Peyer's patch (tissue), 4 donors: ENCODE measurements at regions not wholly inside any gene's neighbourhood (a gene's known extent, or its start where the extent isn't known, plus 50 kb on each side); places are given as distances from the start of the nearest gene placed in this dataset.

Experiments
- DNase-seq, 3 donors: peaks; one replicate each; pipeline ENCODE4 v3.0.0-alpha.2; 2017 to 2019
- H3K27ac ChIP-seq, 4 donors: fragments of 200-600 bp; sonication (generic); one replicate each; pipeline ENCODE4 v1.5.1; 2016 to 2019
- H3K27me3 ChIP-seq, 2 donors: fragments of 200-600 bp; sonication (generic); one replicate each; pipeline ENCODE4 v1.5.1; 2019
- H3K36me3 ChIP-seq, 3 donors: fragments of 200-600 bp; sonication (generic); one replicate each; pipeline ENCODE4 v1.5.1; 2016 to 2019
- H3K4me1 ChIP-seq, 4 donors: fragments of 200-600 bp; sonication (generic); one replicate each; pipeline ENCODE4 v1.5.1; 2016 to 2019
- H3K4me3 ChIP-seq, 4 donors: fragments of 200-600 bp; sonication (generic); 1 replicate in 3 of 4; 2 replicates in 1 of 4; pipeline ENCODE4 v1.5.1; 2016 to 2019; ENCODE audit warnings: mild to moderate bottlenecking in 1 of 4
- H3K9me3 ChIP-seq, 4 donors: fragments of 200-600 bp; sonication (generic); one replicate each; pipeline ENCODE4 v1.5.1; 2016 to 2019; ENCODE audit warnings: mild to moderate bottlenecking in 1 of 4
- POLR2A ChIP-seq, 2 donors: fragments of 450-650 bp; IDR thresholded peaks; one replicate each; pipeline ENCODE4 v1.5.1; 2017; ENCODE audit warnings: antibody characterized with exemption in 2 of 2, mild to moderate bottlenecking in 2 of 2, moderate library complexity in 2 of 2
- TF ChIP-seq, protein P1 (sequence below), 6 experiments: fragments of 450-650 bp in 4 of 6; fragments of 200-600 bp in 2 of 6; sonication (generic) in 1 of 6; IDR thresholded peaks; one replicate each; pipeline ENCODE4 v1.5.1; 2017 to 2019; ENCODE audit warnings: antibody characterized with exemption in 6 of 6, mild to moderate bottlenecking in 3 of 6, moderate library complexity in 1 of 6

DNA sequence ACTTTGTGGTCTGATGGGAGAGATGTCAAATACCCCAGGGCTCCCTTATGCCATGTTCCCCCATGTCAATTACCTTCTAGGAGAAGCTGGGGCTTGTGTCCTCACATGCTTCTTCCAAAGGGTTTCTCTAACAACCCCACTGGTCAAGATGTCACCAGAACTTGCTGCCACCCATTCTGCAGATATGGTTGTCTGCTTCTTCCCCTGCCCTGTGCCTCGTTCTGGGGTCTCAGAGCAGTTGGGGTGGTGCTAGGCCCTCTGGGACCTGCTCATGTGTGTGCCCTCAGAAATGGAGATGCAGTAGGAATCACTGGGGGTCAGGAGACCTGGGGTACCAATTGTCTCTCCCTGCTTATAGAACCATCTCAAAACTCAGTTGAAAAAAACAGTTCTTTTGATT is 268.6 kb downstream of the MYCN start:
- H3K4me3 ChIP-seq: no peak overlapping the region
- DNase-seq: no peak

DNA sequence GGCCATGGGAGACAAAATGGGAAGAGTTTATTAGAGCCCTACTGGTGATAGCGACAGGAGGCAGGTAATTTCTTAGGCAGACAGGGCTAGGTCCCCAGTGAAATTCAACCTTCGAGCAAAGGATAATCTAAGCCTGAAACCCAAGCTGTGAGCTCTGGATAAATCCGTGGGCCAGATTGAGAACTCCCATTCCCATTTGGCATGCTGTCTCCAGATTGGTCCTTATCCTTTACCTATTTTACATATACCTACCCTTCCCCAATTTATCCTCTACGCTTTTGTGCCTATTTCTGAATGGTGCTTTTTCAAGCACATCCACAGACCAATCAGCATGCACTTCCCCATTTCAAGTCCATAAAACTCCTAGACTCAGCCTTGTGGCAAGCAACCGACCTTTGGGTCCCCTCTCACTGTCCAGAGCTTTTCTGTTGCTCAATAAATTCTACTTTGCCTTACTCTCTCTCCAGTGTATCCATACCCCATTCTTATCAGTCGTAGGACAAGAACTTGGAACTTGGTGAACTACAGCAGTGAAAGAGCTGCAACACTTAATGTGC is 268.0 kb downstream of the MYCN start:
- Histone ChIP-seq H3K9me3 (no peaks in the 10 kb centered on the region), H3K27ac (no peak overlapping the region), H3K27me3 (no peaks in the 10 kb centered on the region), H3K36me3 (no peaks in the 10 kb centered on the region), H3K4me1 (peaks cover 0 to 8% (median 0%) of the 10 kb centered on the region in 4 donors), H3K4me3 (no peak overlapping the region)
- TF ChIP-seq POLR2A (IDR thresholded peaks at IDR 0.05): no peak
- TF ChIP-seq, protein P1, sequence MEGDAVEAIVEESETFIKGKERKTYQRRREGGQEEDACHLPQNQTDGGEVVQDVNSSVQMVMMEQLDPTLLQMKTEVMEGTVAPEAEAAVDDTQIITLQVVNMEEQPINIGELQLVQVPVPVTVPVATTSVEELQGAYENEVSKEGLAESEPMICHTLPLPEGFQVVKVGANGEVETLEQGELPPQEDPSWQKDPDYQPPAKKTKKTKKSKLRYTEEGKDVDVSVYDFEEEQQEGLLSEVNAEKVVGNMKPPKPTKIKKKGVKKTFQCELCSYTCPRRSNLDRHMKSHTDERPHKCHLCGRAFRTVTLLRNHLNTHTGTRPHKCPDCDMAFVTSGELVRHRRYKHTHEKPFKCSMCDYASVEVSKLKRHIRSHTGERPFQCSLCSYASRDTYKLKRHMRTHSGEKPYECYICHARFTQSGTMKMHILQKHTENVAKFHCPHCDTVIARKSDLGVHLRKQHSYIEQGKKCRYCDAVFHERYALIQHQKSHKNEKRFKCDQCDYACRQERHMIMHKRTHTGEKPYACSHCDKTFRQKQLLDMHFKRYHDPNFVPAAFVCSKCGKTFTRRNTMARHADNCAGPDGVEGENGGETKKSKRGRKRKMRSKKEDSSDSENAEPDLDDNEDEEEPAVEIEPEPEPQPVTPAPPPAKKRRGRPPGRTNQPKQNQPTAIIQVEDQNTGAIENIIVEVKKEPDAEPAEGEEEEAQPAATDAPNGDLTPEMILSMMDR (IDR thresholded peaks at IDR 0.05): no peak
- no peak for DNase-seq

More for the DNA sequence above, 268.6 kb downstream of the MYCN start:
- Histone ChIP-seq H3K9me3 (no peaks in the 10 kb centered on the region), H3K27me3 (no peaks in the 10 kb centered on the region), H3K4me1 (peaks cover 0 to 2% (median 0%) of the 10 kb centered on the region in 4 donors), H3K27ac (no peak overlapping the region), H3K36me3 (no peaks in the 10 kb centered on the region)
- TF ChIP-seq, protein P1 (IDR thresholded peaks at IDR 0.05): no peak
- TF ChIP-seq POLR2A (IDR thresholded peaks at IDR 0.05): no peak

DNA sequence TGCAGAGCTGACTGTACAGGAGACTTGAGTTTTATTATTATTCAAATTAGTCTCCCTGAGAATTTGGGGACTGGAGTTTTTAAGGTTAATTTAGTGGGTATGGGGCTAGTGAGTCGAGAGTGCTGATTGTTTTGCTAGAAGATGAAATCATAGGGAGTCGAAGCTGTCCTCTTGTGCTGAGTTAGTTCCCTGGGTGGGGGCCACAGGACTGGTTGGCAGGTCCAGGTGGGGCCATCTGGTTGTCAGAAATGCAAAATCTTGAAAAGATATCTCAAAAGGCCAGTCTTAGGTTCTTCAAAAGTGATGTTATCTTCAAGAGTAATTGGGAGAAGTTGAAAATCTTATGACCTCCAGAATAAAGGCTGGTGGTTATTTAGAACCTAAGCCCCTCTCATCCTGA is 267.3 kb downstream of the MYCN start:
- peak in 1 of 3 donors; percentile 5 for DNase-seq
- TF ChIP-seq POLR2A (IDR thresholded peaks at IDR 0.05): no peak
- TF ChIP-seq, protein P1 (IDR thresholded peaks at IDR 0.05): no peak
- no peaks in the 10 kb centered on the region for H3K27me3 ChIP-seq
- no peak overlapping the region for H3K4me3 ChIP-seq
- peaks cover 0 to 12% (median under 1%) of the 10 kb centered on the region in 4 donors for H3K4me1 ChIP-seq
- H3K9me3 ChIP-seq: no peaks in the 10 kb centered on the region
- H3K36me3 ChIP-seq: no peaks in the 10 kb centered on the region
- no peak overlapping the region for H3K27ac ChIP-seq

DNA sequence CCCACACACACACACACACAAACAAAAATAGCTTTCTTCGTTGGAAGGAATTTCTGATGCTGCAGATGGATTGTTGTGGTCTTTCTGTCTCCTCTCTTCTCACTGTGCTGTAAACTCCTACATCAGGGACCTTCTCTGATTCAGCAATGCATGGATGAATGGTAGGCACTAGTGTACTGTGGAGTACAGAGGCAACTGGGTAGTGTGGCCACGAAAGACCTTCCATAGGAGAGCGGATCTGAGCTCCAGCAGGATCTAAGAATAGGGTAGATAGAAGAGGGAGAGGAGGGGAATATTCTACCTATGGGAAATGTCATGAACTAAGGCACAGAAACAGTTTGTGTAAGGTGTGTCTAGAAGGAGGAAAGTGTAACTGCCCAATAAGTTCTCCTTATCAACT is 266.8 kb downstream of the MYCN start:
- DNase-seq: no peak
- Histone ChIP-seq H3K27me3 (no peaks in the 10 kb centered on the region), H3K27ac (no peak overlapping the region), H3K4me3 (no peak overlapping the region), H3K36me3 (no peaks in the 10 kb centered on the region), H3K9me3 (no peaks in the 10 kb centered on the region), H3K4me1 (peaks cover 0 to 14% (median 2%) of the 10 kb centered on the region in 4 donors)
- no peak for TF ChIP-seq POLR2A (IDR thresholded peaks at IDR 0.05)
- TF ChIP-seq, protein P1 (IDR thresholded peaks at IDR 0.05): no peak

DNA sequence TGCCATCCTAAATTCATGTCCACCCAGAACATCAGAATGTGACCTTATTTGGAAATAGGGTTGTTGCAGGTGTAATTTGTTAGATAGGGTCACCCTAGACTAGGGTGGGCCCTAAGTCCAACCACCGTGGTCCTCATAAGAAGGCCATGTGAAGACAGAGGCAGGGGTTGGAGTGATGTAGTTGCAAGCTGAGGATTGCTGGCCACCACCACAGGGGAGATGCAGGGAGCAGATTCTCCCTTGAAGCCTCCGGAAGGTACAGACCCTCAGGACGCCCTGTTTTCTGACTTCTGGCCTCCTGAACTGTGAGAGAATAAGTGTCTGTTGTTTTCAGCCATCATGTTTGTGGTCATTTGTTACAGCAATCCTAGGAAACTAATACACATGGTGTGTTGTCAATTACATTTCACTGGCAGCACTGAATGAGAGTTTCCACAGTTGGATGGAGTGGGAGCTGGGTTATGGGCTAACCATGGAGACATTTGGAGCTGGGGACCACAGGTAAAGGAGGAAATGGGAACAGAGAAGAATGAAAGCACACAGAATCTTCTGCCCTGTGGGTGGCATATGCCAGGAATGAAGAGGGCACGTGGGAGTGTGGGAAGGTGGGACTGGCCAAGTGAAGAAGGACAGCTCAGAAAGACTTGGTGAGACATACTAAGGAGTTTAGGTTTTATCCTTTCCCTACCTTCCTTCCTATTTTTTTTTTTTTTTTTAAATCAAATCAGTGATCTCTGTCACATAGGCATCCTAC is 266.0 kb downstream of the MYCN start:
- H3K27me3 ChIP-seq: no peaks in the 10 kb centered on the region
- H3K9me3 ChIP-seq: no peaks in the 10 kb centered on the region
- no peaks in the 10 kb centered on the region for H3K36me3 ChIP-seq
- peaks cover 0 to 14% (median 2%) of the 10 kb centered on the region in 4 donors for H3K4me1 ChIP-seq
- DNase-seq: peak in 1 of 3 donors; percentile 7
- no peak for TF ChIP-seq POLR2A (IDR thresholded peaks at IDR 0.05)
- TF ChIP-seq, protein P1 (IDR thresholded peaks at IDR 0.05): no peak
- H3K4me3 ChIP-seq: no peak overlapping the region
- H3K27ac ChIP-seq: no peak overlapping the region
